ENCODE measurements at regions not wholly inside any gene's neighbourhood (a gene's known extent, or its start where the extent isn't known, plus 50 kb on each side); places are given as distances from the start of the nearest gene placed in this dataset.

DNA sequence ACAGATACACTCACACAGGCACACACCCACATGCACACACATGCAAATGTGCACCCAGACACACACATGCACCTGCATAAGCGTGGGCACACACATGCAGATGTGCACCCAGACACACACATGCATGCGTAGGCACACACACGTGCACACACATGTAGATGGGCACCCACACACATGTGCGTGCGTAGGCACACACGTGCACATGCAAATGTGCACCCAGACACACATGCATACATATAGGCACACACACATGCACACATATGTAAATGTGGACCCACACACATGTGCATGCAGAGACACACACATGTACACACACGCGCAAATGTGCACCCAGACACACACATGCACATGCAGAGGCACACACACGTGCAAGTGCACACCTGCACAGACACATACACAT is 60.3 kb downstream of the MRM1 start:
- TF ChIP-seq EP300 (IDR thresholded peaks at IDR 0.05), result no peak
- TF ChIP-seq, protein P1, sequence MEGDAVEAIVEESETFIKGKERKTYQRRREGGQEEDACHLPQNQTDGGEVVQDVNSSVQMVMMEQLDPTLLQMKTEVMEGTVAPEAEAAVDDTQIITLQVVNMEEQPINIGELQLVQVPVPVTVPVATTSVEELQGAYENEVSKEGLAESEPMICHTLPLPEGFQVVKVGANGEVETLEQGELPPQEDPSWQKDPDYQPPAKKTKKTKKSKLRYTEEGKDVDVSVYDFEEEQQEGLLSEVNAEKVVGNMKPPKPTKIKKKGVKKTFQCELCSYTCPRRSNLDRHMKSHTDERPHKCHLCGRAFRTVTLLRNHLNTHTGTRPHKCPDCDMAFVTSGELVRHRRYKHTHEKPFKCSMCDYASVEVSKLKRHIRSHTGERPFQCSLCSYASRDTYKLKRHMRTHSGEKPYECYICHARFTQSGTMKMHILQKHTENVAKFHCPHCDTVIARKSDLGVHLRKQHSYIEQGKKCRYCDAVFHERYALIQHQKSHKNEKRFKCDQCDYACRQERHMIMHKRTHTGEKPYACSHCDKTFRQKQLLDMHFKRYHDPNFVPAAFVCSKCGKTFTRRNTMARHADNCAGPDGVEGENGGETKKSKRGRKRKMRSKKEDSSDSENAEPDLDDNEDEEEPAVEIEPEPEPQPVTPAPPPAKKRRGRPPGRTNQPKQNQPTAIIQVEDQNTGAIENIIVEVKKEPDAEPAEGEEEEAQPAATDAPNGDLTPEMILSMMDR (IDR thresholded peaks at IDR 0.05), result no peak

Data from tibial nerve (tissue), 4 donors.